ENCODE measurements at regions not wholly inside any gene's neighbourhood (a gene's known extent, or its start where the extent isn't known, plus 50 kb on each side); places are given as distances from the start of the nearest gene placed in this dataset.

DNA sequence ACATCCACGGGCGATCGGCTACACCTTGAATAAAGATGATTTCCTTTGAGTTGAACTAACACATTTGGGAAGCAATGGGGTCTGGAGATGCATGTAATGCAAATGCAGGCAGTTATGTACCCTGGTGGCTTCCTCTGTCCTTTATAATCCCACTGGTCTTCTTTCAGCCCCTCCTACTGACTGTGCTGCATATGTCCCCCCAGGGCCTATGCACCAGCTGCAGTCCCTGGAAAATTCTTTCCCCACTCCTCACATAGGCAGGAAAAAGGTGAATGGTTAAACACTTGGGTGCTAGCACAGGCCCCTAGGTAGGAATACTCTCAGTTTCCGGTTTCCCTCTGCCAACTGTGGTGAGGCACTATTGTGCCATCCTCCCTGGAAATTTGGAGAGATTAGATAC lies 294.8 kb upstream of the SOX5 start:
- no peak for ATAC-seq (ENCODE audit: low FRiP score)
- DNase-seq (ENCODE audit: low spot score), result no peak
- TF ChIP-seq, protein P1, sequence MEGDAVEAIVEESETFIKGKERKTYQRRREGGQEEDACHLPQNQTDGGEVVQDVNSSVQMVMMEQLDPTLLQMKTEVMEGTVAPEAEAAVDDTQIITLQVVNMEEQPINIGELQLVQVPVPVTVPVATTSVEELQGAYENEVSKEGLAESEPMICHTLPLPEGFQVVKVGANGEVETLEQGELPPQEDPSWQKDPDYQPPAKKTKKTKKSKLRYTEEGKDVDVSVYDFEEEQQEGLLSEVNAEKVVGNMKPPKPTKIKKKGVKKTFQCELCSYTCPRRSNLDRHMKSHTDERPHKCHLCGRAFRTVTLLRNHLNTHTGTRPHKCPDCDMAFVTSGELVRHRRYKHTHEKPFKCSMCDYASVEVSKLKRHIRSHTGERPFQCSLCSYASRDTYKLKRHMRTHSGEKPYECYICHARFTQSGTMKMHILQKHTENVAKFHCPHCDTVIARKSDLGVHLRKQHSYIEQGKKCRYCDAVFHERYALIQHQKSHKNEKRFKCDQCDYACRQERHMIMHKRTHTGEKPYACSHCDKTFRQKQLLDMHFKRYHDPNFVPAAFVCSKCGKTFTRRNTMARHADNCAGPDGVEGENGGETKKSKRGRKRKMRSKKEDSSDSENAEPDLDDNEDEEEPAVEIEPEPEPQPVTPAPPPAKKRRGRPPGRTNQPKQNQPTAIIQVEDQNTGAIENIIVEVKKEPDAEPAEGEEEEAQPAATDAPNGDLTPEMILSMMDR (IDR thresholded peaks at IDR 0.05), result no peak

DNA sequence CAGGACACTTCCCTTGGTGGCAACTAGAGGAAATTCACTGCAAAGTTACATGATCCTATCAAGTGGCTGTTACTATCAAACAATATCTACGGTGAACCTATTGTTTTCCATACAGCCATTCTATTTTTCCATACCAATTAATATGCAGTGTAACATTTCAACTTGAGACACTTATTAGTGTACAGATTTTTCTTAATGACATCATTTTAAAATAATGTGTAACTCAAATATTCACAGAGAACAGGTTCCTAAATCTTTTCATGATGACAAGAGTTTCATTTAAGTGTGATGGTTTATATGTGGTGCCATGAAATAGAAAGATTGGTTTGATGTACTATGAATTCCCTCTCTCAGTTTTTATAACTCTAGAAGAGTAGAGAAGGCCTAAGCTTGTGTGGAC lies 291.2 kb upstream of the SOX5 start:
- ATAC-seq (ENCODE audit: low FRiP score) (no peak), DNase-seq (ENCODE audit: low spot score) (no peak)
- TF ChIP-seq, protein P1 (IDR thresholded peaks at IDR 0.05), result no peak

DNA sequence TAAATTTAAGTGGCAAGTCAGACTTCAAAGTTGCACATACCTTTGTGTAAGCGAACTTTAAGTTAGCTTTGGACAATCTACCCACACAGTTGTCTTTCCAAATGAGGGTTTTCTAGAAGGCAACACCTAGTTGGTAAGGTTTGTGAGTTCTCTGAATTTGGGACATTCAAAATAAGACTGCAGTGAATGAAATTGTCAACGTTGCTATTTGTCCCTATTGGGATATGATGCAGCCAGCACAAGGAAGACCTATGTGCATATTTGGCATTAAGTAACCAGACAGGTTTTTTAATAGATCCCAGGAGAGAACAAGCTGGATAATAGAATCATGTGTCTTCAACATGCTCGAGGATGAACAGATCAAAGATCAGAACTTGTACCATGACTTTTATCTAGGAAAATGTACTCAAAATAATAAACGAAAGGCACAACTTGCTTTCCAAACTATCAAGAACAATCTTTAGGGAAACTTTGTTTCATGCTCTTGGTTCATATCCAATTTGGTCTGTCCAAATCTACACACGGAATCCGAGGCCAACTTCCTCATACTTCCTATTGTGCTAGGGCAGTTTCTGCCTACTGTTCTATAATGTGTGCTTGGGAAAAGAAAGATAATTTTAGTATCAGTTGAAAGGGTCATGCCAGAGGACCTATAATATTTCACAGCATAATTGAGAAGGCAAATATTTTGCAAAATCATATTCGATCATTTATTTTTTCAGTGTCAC lies 284.2 kb upstream of the SOX5 start:
- ATAC-seq (ENCODE audit: low FRiP score) (no peak), DNase-seq (ENCODE audit: low spot score) (no peak)
- TF ChIP-seq, protein P1 (IDR thresholded peaks at IDR 0.05), result no peak

DNA sequence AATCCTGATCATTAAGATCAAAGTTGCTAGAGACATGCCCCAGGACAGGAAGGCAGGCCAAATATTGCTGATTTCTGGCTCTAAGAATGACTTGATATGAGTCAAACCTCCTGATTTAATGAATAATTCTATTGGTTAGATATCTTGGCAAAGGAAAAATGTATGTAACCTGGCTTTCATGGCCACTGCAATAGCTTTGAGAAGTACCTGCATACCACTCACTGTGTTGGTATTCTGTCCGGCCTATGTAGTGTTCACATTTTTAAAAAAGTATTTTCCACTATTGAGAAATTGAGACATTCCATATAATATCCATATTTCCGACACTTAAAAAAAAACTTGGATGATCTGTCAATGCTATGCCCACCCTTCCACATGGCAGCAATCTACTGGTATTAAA lies 283.1 kb upstream of the SOX5 start:
- TF ChIP-seq, protein P1 (IDR thresholded peaks at IDR 0.05), result no peak
- DNase-seq (ENCODE audit: low spot score) (no peak), ATAC-seq (ENCODE audit: low FRiP score) (no peak)

DNA sequence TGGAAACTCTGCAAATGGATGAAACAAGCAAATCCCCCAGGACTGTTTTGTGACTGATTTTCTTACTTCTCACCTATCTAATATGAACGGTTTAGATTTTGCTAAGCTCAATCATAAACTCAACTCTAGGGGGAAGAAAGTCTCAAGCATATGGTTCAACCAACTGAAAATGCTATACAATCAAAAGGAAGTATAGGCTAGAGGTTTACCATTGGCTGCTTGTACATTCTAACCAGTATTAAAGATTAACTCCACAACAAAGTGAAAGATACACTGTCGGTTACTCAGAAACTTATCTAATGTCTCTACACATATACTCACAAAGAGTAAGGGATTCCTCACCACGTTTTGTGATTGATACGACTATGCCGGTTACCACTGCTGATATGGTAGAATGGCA lies 281.8 kb upstream of the SOX5 start:
- TF ChIP-seq, protein P1 (IDR thresholded peaks at IDR 0.05), result no peak
- ATAC-seq (ENCODE audit: low FRiP score), result no peak
- DNase-seq (ENCODE audit: low spot score), result no peak

DNA sequence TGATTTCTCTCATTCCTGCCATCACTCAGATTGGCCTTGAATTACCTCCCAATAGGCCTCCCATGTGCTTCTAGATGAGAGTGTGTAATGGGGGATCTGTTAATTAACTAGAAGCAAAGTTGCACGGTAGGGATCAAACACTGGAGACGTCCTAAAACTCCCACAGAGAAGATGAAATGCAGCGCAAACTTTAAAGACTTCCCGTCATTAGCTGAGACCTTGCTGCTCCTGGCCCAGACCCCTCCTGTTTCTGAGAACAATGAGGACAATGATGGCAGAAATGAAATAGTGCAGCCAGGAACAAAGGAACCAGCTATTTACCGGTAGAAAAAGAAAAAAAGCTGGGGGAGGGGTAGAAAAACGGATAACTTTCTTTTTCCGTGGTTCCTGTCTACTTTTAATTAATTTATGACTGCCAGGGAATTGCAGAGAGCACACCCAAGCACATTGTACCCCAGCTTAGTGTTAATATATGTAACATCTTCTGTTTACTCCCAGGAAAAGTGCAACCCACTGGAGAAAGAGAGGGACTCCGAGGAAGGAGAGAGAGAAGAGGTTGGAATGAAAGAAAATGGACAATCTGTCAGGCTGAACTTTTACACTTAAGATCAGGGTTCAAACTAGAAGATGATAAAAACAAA lies 280.7 kb upstream of the SOX5 start:
- ATAC-seq (ENCODE audit: low FRiP score) (no peak), DNase-seq (ENCODE audit: low spot score) (no peak)
- TF ChIP-seq, protein P1 (IDR thresholded peaks at IDR 0.05), result no peak

Measured in omental fat pad (tissue), 3 donors.